AG10803 (cell line): ENCODE measurements at regions not wholly inside any gene's neighbourhood (a gene's known extent, or its start where the extent isn't known, plus 50 kb on each side); places are given as distances from the start of the nearest gene placed in this dataset.

Experiments used
- DNase-seq: peaks from one replicate; pipeline ENCODE4 v3.0.0; 2010; ENCODE audit warnings: low read depth
- H3K4me3 ChIP-seq: 2 replicates; pipeline ENCODE4 v1.5.1; 2011; ENCODE audit warnings: mild to moderate bottlenecking, low read length, control low read depth
- TF ChIP-seq, protein P1 (sequence below): conservative IDR thresholded peaks from 2 replicates; pipeline ENCODE4 v1.5.1; 2011; ENCODE audit warnings: mild to moderate bottlenecking, low read length, control low read depth, inconsistent platforms

DNA sequence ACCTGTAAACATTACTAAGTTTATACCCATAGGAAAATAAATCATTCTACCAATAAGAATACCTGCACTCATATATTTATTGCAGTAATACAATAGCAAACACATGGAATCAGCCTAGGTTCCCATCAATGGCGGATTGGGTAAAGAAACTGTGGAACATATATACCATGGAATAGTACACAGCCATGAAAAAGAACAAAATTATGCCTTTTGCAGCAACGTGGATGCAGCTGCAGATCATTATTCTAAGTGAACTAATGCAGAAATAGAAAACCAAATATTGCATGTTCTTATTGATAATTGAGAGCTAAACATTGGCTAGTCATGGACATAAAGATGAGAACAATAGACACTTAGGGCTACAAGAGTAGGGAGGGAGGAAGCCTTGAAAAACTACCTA, 667.4 kb upstream of the WWC1 start:
- TF ChIP-seq, protein P1, sequence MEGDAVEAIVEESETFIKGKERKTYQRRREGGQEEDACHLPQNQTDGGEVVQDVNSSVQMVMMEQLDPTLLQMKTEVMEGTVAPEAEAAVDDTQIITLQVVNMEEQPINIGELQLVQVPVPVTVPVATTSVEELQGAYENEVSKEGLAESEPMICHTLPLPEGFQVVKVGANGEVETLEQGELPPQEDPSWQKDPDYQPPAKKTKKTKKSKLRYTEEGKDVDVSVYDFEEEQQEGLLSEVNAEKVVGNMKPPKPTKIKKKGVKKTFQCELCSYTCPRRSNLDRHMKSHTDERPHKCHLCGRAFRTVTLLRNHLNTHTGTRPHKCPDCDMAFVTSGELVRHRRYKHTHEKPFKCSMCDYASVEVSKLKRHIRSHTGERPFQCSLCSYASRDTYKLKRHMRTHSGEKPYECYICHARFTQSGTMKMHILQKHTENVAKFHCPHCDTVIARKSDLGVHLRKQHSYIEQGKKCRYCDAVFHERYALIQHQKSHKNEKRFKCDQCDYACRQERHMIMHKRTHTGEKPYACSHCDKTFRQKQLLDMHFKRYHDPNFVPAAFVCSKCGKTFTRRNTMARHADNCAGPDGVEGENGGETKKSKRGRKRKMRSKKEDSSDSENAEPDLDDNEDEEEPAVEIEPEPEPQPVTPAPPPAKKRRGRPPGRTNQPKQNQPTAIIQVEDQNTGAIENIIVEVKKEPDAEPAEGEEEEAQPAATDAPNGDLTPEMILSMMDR = no peak
- no peak overlapping the region for H3K4me3 ChIP-seq
- DNase-seq = no peak

- no peak for DNase-seq
- no peak overlapping the region for H3K4me3 ChIP-seq
- TF ChIP-seq, protein P1 = no peak
These were observed 664.9 kb upstream of the WWC1 start for GRCh38 chr5:167626341-167627123.

DNA sequence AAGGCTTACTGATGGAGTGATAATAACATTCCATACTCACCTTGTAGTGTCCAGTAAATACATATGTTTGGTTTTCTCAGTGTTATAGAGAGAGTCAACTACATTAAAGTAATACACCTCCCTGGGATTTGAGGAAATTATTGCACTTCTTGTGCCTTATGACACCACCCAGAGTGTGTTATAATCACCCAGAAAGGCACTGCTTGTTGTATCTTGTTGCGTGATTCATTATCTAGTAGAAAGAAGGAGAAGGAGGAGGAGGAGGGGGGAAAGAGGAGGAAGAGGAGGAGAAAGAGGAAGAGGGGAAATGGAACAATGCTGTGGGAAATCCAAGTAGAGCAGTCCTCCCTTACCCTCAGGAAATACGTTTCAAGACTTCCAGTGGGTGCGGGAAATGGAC, 661.8 kb upstream of the WWC1 start:
- no peak overlapping the region for H3K4me3 ChIP-seq
- TF ChIP-seq, protein P1 = no peak
- no peak for DNase-seq

GRCh38 chr5:167631191-167631590, 660.3 kb upstream of the WWC1 start:
- H3K4me3 ChIP-seq = no peak overlapping the region
- TF ChIP-seq, protein P1 = no peak
- DNase-seq = no peak

GRCh38 chr5:167633114-167633513, 658.3 kb upstream of the WWC1 start:
- TF ChIP-seq, protein P1 = no peak
- H3K4me3 ChIP-seq = no peak overlapping the region
- DNase-seq = no peak

DNA sequence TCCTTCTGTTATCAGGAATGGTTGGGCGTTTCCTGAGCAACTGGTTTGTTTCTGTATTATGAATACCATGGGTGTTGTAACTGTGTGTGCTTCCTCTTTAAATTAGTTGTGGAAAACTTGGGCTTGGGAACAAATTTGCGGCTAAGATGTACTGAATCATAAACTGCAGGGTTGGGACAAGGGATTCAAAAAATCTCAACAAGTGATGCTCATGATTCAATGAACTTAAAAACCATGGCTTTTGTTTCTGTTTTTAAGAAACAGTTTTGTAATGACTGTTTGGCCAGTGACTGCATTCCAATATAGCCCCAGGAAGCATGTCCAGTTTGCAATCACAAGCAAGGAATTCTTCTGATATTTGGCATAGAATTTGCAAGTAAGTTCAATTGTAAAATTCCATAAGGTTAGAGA, 657.5 kb upstream of the WWC1 start:
- TF ChIP-seq, protein P1 = no peak
- no peak overlapping the region for H3K4me3 ChIP-seq
- DNase-seq = peak; percentile 99

DNA sequence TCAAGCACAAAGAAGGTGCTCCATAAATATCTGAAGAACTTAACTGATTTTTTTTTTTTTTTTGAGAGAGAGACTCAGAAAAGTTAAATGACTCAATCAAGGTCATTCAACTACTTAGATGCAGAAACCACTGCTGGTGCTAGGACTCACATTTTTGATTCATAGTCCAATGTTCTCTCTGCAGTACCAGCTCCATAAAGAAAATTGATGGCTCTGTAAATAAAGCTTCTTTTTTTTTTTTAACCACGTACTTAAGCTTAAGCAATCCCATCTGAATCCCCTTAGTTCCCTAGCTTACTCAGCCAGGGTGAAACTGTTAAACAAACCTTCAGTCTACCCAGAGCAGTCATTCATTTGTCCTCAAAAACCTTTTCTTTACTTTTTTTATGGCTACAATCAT, 657.0 kb upstream of the WWC1 start:
- TF ChIP-seq, protein P1 = no peak
- DNase-seq = peak; percentile 96
- H3K4me3 ChIP-seq = no peak overlapping the region
